Parathyroid adenoma (tissue), 2 donors: ENCODE measurements at regions not wholly inside any gene's neighbourhood (a gene's known extent, or its start where the extent isn't known, plus 50 kb on each side); places are given as distances from the start of the nearest gene placed in this dataset.

ENCODE experiments used
- H2AFZ ChIP-seq: fragments of 300-600 bp; sonication (generic); one replicate; pipeline ENCODE4 v1.7.0; 2017; ENCODE audit warnings: antibody characterized with exemption, mild to moderate bottlenecking
- H3K27ac ChIP-seq: fragments of 300-600 bp; sonication (generic); one replicate; pipeline ENCODE4 v1.7.0; 2017
- H3K27me3 ChIP-seq: fragments of 300-600 bp; sonication (generic); one replicate; pipeline ENCODE4 v1.7.0; 2017; ENCODE audit warnings: low read length; ENCODE audit not compliant: control insufficient read depth, insufficient read depth
- H3K36me3 ChIP-seq: fragments of 300-600 bp; sonication (generic); one replicate; pipeline ENCODE4 v1.7.0; 2017; ENCODE audit warnings: low read length; ENCODE audit not compliant: control insufficient read depth, insufficient read depth
- H3K4me1 ChIP-seq: fragments of 300-600 bp; sonication (generic); one replicate; pipeline ENCODE4 v1.7.0; 2017; ENCODE audit warnings: control low read depth
- H3K4me2 ChIP-seq: fragments of 300-600 bp; sonication (generic); one replicate; pipeline ENCODE4 v1.7.0; 2017; ENCODE audit warnings: low read length
- H3K4me3 ChIP-seq: fragments of 300-600 bp; sonication (generic); one replicate; pipeline ENCODE4 v1.7.0; 2017; ENCODE audit warnings: low read depth, low read length
- H3K79me2 ChIP-seq: fragments of 300-600 bp; sonication (generic); one replicate; pipeline ENCODE4 v1.7.0; 2017; ENCODE audit warnings: control low read depth
- H3K9ac ChIP-seq: fragments of 300-600 bp; sonication (generic); one replicate; pipeline ENCODE4 v1.7.0; 2017; ENCODE audit warnings: mild to moderate bottlenecking
- H3K9me3 ChIP-seq: fragments of 300-600 bp; sonication (generic); one replicate; pipeline ENCODE4 v1.7.0; 2017; ENCODE audit warnings: low read length; ENCODE audit not compliant: control insufficient read depth
- TF ChIP-seq, protein P1 (sequence below): fragments of 300-600 bp; sonication (generic); IDR thresholded peaks from one replicate; pipeline ENCODE4 v1.7.0; 2017; ENCODE audit warnings: antibody characterized with exemption, mild to moderate bottlenecking
- donor health status: primary hyperparathyroidism.

GRCh38 chr10:8298896-8299570 lies 244.5 kb downstream of the GATA3 start:
- Histone ChIP-seq H3K9ac (no peak overlapping the region), H3K4me1 (no peaks in the 10 kb centered on the region), H2AFZ (no peak overlapping the region), H3K4me2 (no peak overlapping the region), H3K9me3 (no peaks in the 10 kb centered on the region), H3K27ac (no peak overlapping the region), H3K4me3 (no peak overlapping the region), H3K79me2 (no peaks in the 10 kb centered on the region), H3K36me3 (no peaks in the 10 kb centered on the region), H3K27me3 (no peaks in the 10 kb centered on the region)
- TF ChIP-seq, protein P1, sequence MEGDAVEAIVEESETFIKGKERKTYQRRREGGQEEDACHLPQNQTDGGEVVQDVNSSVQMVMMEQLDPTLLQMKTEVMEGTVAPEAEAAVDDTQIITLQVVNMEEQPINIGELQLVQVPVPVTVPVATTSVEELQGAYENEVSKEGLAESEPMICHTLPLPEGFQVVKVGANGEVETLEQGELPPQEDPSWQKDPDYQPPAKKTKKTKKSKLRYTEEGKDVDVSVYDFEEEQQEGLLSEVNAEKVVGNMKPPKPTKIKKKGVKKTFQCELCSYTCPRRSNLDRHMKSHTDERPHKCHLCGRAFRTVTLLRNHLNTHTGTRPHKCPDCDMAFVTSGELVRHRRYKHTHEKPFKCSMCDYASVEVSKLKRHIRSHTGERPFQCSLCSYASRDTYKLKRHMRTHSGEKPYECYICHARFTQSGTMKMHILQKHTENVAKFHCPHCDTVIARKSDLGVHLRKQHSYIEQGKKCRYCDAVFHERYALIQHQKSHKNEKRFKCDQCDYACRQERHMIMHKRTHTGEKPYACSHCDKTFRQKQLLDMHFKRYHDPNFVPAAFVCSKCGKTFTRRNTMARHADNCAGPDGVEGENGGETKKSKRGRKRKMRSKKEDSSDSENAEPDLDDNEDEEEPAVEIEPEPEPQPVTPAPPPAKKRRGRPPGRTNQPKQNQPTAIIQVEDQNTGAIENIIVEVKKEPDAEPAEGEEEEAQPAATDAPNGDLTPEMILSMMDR, result no peak

DNA sequence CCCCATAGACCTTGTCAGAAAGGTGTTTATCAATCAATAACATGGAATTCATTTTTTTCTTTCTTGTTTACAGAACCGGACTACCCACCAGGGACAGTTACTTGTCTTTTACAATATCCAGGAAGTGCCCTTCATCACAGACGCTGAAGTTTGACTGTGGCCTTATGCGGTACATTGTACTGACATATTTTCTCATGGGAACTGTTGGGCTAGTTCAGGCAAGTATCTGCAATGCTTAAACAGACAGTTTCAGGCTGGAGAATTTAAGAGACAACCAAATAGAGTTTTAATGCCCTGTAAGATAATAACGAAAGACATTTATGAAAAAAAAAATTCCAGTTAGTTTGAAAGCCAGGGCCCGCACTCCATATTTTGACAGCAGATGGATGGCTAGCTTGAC lies 246.4 kb downstream of the GATA3 start:
- Histone ChIP-seq H3K4me3 (no peak overlapping the region), H3K27ac (no peak overlapping the region)
- TF ChIP-seq, protein P1, result no peak

GRCh38 chr10:8301333-8301732 lies 246.8 kb downstream of the GATA3 start:
- no peaks in the 10 kb centered on the region for H3K27me3 ChIP-seq
- H3K4me2 ChIP-seq, result no peak overlapping the region

More for the DNA sequence above, 246.4 kb downstream of the GATA3 start:
- H3K9ac ChIP-seq, result no peak overlapping the region
- no peak overlapping the region for H2AFZ ChIP-seq
- no peaks in the 10 kb centered on the region for H3K36me3 ChIP-seq
- no peaks in the 10 kb centered on the region for H3K27me3 ChIP-seq
- H3K9me3 ChIP-seq, result no peaks in the 10 kb centered on the region
- H3K4me2 ChIP-seq, result no peak overlapping the region
- no peaks in the 10 kb centered on the region for H3K79me2 ChIP-seq
- no peaks in the 10 kb centered on the region for H3K4me1 ChIP-seq

GRCh38 chr10:8301831-8302230 lies 247.3 kb downstream of the GATA3 start:
- H3K4me1 ChIP-seq, result no peaks in the 10 kb centered on the region
- no peaks in the 10 kb centered on the region for H3K79me2 ChIP-seq
- H3K36me3 ChIP-seq, result no peaks in the 10 kb centered on the region
- H3K9ac ChIP-seq, result no peak overlapping the region
- H2AFZ ChIP-seq, result no peak overlapping the region
- TF ChIP-seq, protein P1, result no peak
- no peak overlapping the region for H3K27ac ChIP-seq
- no peak overlapping the region for H3K4me3 ChIP-seq
- no peak overlapping the region for H3K4me2 ChIP-seq
- H3K9me3 ChIP-seq, result no peaks in the 10 kb centered on the region
- H3K27me3 ChIP-seq, result no peaks in the 10 kb centered on the region

More at GRCh38 chr10:8301333-8301732, 246.8 kb downstream of the GATA3 start:
- Histone ChIP-seq H3K4me3 (no peak overlapping the region), H3K27ac (no peak overlapping the region), H2AFZ (no peak overlapping the region), H3K79me2 (no peaks in the 10 kb centered on the region), H3K36me3 (no peaks in the 10 kb centered on the region), H3K4me1 (no peaks in the 10 kb centered on the region), H3K9ac (no peak overlapping the region), H3K9me3 (no peaks in the 10 kb centered on the region)
- TF ChIP-seq, protein P1, result no peak

- Histone ChIP-seq H3K4me1 (no peaks in the 10 kb centered on the region), H3K4me3 (no peak overlapping the region), H2AFZ (no peak overlapping the region), H3K27ac (no peak overlapping the region), H3K27me3 (no peaks in the 10 kb centered on the region), H3K79me2 (no peaks in the 10 kb centered on the region), H3K9me3 (no peaks in the 10 kb centered on the region), H3K9ac (no peak overlapping the region), H3K4me2 (no peak overlapping the region), H3K36me3 (no peaks in the 10 kb centered on the region)
- TF ChIP-seq, protein P1, result no peak
Observed at GRCh38 chr10:8302565-8302964, 248.1 kb downstream of the GATA3 start.
